Endothelial cell of umbilical vein (primary cell): ENCODE measurements at regions not wholly inside any gene's neighbourhood (a gene's known extent, or its start where the extent isn't known, plus 50 kb on each side); places are given as distances from the start of the nearest gene placed in this dataset.

Experiments
- BruUV-seq: library from RNA; stranded (reverse); fragments of 400-500 nt; replicated peaks from 2 replicates; lab custom pipeline; 2021; lab: Mats Ljungman, UMichigan
- CTCF ChIA-PET: fragments of 300-600, 350-600 bp; sonication (Branson Sonifier 250); formaldehyde crosslinking; loops from one replicate; lab custom pipeline; 2021; ENCODE audit warnings: antibody characterized with exemption, inconsistent platforms; lab: Charles Lee
- POLR2A ChIA-PET: fragments of 300-600, 350-600 bp; sonication (Branson Sonifier 250); formaldehyde crosslinking; loops from one replicate; lab custom pipeline; 2021; ENCODE audit warnings: antibody characterized with exemption, inconsistent platforms; lab: Charles Lee
- DNase-seq: peaks from one replicate; pipeline ENCODE4 v3.0.0-alpha.2; 2011; ENCODE audit warnings: low read depth, low spot score
- FAIRE-seq: peaks from 2 replicates; lab custom pipeline; 2011; peaks lifted over from hg19 to GRCh38; lab: Jason Lieb, UNC
- H2AFZ ChIP-seq: 2 replicates; pipeline ENCODE4 v1.6.0; 2012; ENCODE audit warnings: low read depth, low read length, control low read depth, inconsistent platforms
- H3K27ac ChIP-seq: 2 replicates; pipeline ENCODE4 v1.5.1; 2011; ENCODE audit warnings: low read depth, mild to moderate bottlenecking, control low read depth, low read length, moderate library complexity; ENCODE audit not compliant: insufficient read depth
- H3K27me3 ChIP-seq, 2 experiments: 2 replicates each; pipeline versions ENCODE4 v1.6.0 to v1.6.1; 2011; ENCODE audit warnings: low read length in 2 of 2, mixed read lengths in 1 of 2; ENCODE audit not compliant: control insufficient read depth in 2 of 2, insufficient read depth in 2 of 2
- H3K36me3 ChIP-seq, 2 experiments: 2 replicates in 1 of 2; 3 replicates in 1 of 2; pipeline ENCODE4 v1.5.1; 2011; ENCODE audit warnings: low read length in 2 of 2, mild to moderate bottlenecking in 1 of 2, moderate library complexity in 1 of 2; ENCODE audit not compliant: control insufficient read depth in 2 of 2, insufficient read depth in 2 of 2; ENCODE audit errors: extremely low read depth in 1 of 2
- H3K4me1 ChIP-seq: 3 replicates; pipeline ENCODE4 v1.5.1; 2011; ENCODE audit warnings: mild to moderate bottlenecking, low read length; ENCODE audit not compliant: control insufficient read depth, insufficient read depth; ENCODE audit errors: extremely low read depth
- H3K4me2 ChIP-seq: 2 replicates; pipeline ENCODE4 v1.6.1; 2011; ENCODE audit warnings: low read length, control low read depth, mixed read lengths; ENCODE audit not compliant: insufficient read depth
- H3K4me3 ChIP-seq, 3 experiments: fragments of 200-600 bp in 1 of 3; sonication (generic), shearing (Covaris generic) in 1 of 3; replicated peaks in 1 of 3; 2 replicates each; pipeline ENCODE4 v1.5.1; 2011 to 2016; ENCODE audit warnings: control low read depth in 3 of 3, low read length in 3 of 3, mild to moderate bottlenecking in 2 of 3, inconsistent platforms in 1 of 3, low read depth in 1 of 3, moderate library complexity in 1 of 3; ENCODE audit not compliant: insufficient read depth in 1 of 3
- H3K79me2 ChIP-seq: 2 replicates; pipeline ENCODE4 v1.6.0; 2012; ENCODE audit warnings: low read length, inconsistent platforms; ENCODE audit not compliant: control insufficient read depth, insufficient read depth
- H3K9ac ChIP-seq: replicated peaks from 2 replicates; pipeline ENCODE3; 2011; ENCODE audit warnings: low read length, control low read depth; ENCODE audit not compliant: insufficient read depth; ENCODE audit errors: extremely low read depth
- H3K9me1 ChIP-seq: replicated peaks from 3 replicates; pipeline ENCODE4 v1.6.0; 2011; ENCODE audit warnings: mild to moderate bottlenecking, low read length; ENCODE audit not compliant: control insufficient read depth, insufficient read depth; ENCODE audit errors: extremely low read depth
- H3K9me3 ChIP-seq: replicated peaks from 2 replicates; pipeline ENCODE4 v1.5.1; 2012; ENCODE audit warnings: low read length, inconsistent platforms; ENCODE audit not compliant: control insufficient read depth, insufficient read depth
- H4K20me1 ChIP-seq: replicated peaks from 2 replicates; pipeline ENCODE3; 2011; ENCODE audit warnings: mild to moderate bottlenecking, low read length; ENCODE audit not compliant: control insufficient read depth, insufficient read depth; ENCODE audit errors: extremely low read depth
- CTCF ChIP-seq, 2 donors: IDR thresholded peaks; 1 replicate in 1 of 2; 2 replicates in 1 of 2; pipeline ENCODE4 v1.5.1; 2011; ENCODE audit warnings: low read length in 2 of 2, mild to moderate bottlenecking in 2 of 2, moderate library complexity in 2 of 2, control low read depth in 1 of 2, inconsistent platforms in 1 of 2, low read depth in 1 of 2; ENCODE audit not compliant: insufficient read depth in 1 of 2; ENCODE audit errors: extremely low read depth in 1 of 2
- EZH2 ChIP-seq: IDR thresholded peaks from 2 replicates; pipeline ENCODE4 v1.6.1; 2012; ENCODE audit warnings: borderline replicate concordance, low read depth, mild to moderate bottlenecking, moderate library complexity, low read length, inconsistent platforms; ENCODE audit not compliant: severe bottlenecking
- FOS ChIP-seq: IDR thresholded peaks from 2 replicates; pipeline ENCODE4 v1.6.1; 2011; ENCODE audit warnings: mild to moderate bottlenecking, low read length, moderate library complexity, borderline replicate concordance; ENCODE audit not compliant: insufficient read depth
- GATA2 ChIP-seq: IDR thresholded peaks from 2 replicates; pipeline ENCODE4 v1.7.0; 2011; ENCODE audit warnings: low read depth, mild to moderate bottlenecking, moderate library complexity, mixed read lengths, low read length; ENCODE audit not compliant: insufficient read length, insufficient read depth
- JUN ChIP-seq: IDR thresholded peaks from 2 replicates; pipeline ENCODE4 v1.6.1; 2011; ENCODE audit warnings: borderline replicate concordance, low read depth; ENCODE audit not compliant: insufficient read length, insufficient read depth
- MAX ChIP-seq: IDR thresholded peaks from 2 replicates; pipeline ENCODE4 v1.6.1; 2011; ENCODE audit not compliant: insufficient read depth, insufficient read length
- MYC ChIP-seq: IDR thresholded peaks from one replicate; pipeline ENCODE4 v1.6.1; 2011; ENCODE audit warnings: mild to moderate bottlenecking, low read depth, low read length
- POLR2A ChIP-seq: IDR thresholded peaks from 2 replicates; pipeline ENCODE4 v1.6.1; 2012; ENCODE audit warnings: low read depth, mild to moderate bottlenecking, control low read depth, low read length
- POLR2AphosphoS5 ChIP-seq: IDR thresholded peaks from 2 replicates; pipeline ENCODE4 v1.6.1; 2012; ENCODE audit warnings: low read depth, mild to moderate bottlenecking, control low read depth, low read length, moderate library complexity; ENCODE audit not compliant: insufficient read depth
- dilution Hi-C: fragments of 300-500 bp; cut with MboI; formaldehyde crosslinking; loops from one replicate; pipeline ENCODE4 v1.15.0; 2019; ENCODE audit warnings: low sequenced_read_pairs; ENCODE audit not compliant: extremely low pct_ligation_motif_present
- intact Hi-C: fragments of 100-400 bp; cut with micrococcal nuclease; formaldehyde crosslinking; loops from one replicate; pipeline ENCODE4 v1.10.0; 2022

- Histone ChIP-seq H3K4me2 (no peak overlapping the region), H3K9me1 (no peaks in the 10 kb centered on the region), H3K36me3 (no peaks in the 10 kb centered on the region), H3K4me3 (no peak overlapping the region), H3K79me2 (no peaks in the 10 kb centered on the region), H3K9me3 (no peaks in the 10 kb centered on the region), H4K20me1 (no peaks in the 10 kb centered on the region), H3K27me3 (no peaks in the 10 kb centered on the region), H3K4me1 (no peaks in the 10 kb centered on the region), H3K27ac (no peak overlapping the region), H2AFZ (no peak overlapping the region), H3K9ac (no peak overlapping the region)
- DNase-seq (no peak), FAIRE-seq (no peak)
- CTCF ChIA-PET, result no interaction called here
- BruUV-seq, result no TSS peak
- dilution Hi-C loops, result no loop called here
- POLR2A ChIA-PET, result no interaction called here
- no peak for TF ChIP-seq MAX
- TF ChIP-seq MYC, result no peak
- TF ChIP-seq GATA2, result no peak
- TF ChIP-seq JUN, result no peak
- TF ChIP-seq POLR2AphosphoS5, result no peak
- no peak for TF ChIP-seq POLR2A
- TF ChIP-seq CTCF (IDR thresholded peaks at IDR 0.05; ENCODE audit: extremely low read depth in 1 of 2, insufficient read depth in 1 of 2, low read depth in 1 of 2, low read length in 2 of 2), result no peak
- no peak for TF ChIP-seq FOS
- TF ChIP-seq EZH2, result no peak
- intact Hi-C loops, result no loop called here
These were observed 170.6 kb downstream of the CCDC59 start for GRCh38 chr12:82187595-82187994.
